IPS-NIHi7 (cell line): ENCODE measurements at regions not wholly inside any gene's neighbourhood (a gene's known extent, or its start where the extent isn't known, plus 50 kb on each side); places are given as distances from the start of the nearest gene placed in this dataset.
A peak's percentile ranks its signal among the peaks of the same experiment; 100 is the strongest.

Source experiments
- DNase-seq: peaks from one replicate; pipeline ENCODE4 v3.0.0; 2012; ENCODE audit warnings: mixed read lengths; ENCODE audit errors: extremely low spot score

GRCh38 chr20:54272901-54273488 lies 65.1 kb downstream of the PFDN4 start:
- no peak for DNase-seq

GRCh38 chr20:54275359-54276111 lies 67.6 kb downstream of the PFDN4 start:
- DNase-seq, result no peak

DNA sequence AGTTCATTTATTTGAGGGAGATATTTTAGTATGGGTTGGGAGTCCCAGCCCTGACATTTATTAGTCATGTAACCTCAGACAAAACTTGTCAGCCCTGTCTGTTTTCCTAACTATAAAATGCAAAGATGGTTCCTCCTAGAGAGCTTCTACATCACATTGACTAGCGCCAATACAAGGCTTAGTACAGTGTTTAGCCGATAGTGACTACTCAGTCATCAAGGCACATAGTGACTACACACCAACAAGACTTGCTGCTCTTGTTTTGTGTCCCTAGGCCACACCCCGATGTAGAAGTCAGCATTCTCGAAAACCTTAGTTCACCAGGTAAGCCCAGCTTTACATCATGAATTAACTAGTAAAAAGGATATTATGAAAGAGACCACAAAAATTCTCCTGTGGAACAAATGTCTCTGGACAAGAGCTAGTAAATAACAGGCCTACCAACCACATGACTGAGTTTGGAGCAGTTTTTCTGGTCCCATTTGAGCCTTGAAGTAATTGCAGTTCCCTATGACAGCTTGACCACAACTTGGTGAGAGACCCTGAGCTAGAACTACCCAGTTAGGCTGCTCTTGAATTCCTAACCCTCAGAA lies 68.8 kb downstream of the PFDN4 start:
- DNase-seq, result no peak

DNA sequence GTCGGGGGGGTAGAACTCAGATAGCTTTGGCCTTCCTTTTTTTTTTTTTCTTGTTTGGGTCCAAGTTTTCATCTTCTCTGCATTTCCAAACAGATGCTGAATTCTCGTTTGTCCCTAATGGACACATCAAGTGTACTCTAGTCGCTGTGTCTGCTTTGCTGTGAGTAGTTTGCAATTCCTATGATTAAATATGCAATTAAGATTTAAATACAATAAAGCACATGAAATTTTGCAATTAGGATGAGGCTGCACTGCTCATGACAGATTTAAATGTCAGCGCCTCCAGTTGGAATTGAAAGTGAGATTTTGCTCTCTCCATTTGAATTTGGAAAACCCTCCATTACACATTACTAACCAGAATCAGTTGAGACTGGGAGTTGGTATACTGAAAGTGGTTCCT lies 70.4 kb downstream of the PFDN4 start:
- no peak for DNase-seq

GRCh38 chr20:54282625-54283024 lies 74.7 kb downstream of the PFDN4 start:
- DNase-seq, result no peak

- DNase-seq, result no peak
Observed at GRCh38 chr20:54283253-54283652, 75.4 kb downstream of the PFDN4 start.

GRCh38 chr20:54284928-54285704 lies 77.2 kb downstream of the PFDN4 start:
- DNase-seq, result no peak

DNA sequence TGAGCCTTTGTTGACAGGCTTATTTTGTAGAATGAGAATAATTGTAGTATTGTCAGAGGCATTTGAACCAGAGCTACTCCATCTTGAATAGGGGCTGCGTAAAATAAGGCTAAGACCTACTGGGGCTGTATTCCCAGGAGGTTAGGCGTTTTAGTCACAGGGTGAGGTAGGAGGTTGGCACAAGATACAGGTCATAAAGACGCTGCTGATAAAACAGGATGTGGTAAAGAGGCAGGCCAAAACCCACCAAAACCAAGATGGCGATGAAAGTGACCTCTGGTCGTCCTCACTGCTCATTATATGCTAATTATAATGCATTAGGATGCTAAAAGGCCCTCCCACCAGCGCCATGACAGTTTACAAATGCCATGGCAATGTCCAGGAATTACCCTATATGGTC lies 82.7 kb downstream of the PFDN4 start:
- no peak for DNase-seq

DNA sequence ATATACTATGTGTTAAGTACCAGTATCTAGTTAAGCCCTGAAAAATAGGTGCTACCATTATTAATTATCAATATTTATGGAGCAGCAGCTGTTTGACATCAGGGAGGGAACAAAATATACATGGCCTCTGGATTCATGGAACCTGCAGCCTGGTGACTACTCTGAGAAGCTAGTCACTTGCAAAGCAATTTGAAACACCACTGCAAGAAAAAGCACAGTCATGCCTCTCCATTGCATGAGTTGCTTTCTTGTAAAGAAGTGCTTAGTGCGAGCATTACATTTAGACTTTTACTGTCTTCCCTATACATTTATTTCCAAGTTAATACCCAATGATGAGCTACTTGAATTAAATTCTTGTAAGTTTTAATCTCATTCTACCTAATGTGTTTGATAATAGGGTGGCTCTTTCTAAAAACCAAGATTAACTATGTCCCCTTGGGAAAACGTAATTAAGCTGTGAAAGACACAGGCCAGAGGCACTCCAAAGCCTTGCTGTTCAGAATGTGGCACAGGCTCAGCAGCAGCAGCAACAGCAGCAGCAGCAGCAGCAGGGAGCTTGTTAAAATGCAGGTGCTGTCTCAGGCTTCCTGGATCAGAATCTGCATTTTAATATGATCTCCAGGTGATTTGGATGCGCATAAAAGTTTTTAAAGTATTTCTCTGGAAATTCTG lies 83.6 kb downstream of the PFDN4 start:
- no peak for DNase-seq

DNA sequence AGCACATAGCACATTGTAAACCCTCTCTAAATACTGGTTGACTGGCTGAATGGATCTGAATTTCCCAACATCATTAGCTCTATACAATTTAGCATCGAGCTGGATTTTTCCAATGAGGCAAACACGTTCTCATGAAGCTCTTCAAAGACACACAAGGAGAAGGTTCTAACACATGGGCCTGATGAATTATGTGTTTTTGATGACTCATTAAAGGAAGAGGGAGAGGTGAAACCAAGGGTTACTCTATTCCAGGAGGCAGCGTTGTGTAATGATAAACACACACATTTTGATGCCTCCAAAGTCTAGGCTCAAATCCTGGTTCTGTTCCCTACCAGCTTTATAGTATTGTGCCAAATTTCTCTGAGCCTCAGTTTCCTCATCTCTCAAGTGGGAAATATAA lies 84.3 kb downstream of the PFDN4 start:
- no peak for DNase-seq

DNA sequence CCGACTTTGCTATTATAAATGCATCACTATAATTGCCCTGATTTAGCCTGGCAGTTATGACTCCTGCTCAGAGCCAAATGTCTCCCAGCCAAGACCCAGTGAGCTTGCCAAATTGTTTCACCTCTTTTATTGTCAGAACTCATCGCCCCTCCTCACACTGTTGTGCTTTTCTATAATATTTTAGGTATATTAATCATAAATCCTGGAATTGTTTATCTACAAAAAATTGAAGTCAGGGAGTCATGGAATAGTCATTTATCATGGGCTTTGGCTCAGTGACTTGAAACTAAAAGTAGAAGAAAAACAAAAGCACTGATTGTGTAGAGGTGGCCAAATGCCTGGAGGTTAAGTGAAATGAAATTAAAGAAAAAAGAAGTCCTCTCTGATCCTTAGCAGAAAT lies 85.6 kb downstream of the PFDN4 start:
- DNase-seq, result no peak

DNA sequence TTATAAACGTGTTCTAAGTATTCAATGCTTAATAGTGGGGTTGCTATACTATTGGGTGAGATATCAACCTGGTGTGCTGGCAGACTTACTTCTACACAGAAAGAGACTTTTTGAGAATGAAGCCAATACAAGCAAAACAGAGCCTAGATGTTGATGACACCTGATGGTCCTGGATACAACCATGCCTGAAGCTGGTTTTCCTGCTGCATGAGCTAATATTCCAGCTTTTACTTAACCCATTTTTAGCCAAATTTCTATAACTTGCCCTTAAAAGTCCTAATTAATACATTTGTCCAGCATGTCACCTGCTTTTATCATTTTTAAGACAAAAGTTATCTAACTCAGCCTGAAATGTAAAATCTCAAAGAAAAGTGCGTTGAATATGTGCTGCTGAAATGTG lies 86.2 kb downstream of the PFDN4 start:
- DNase-seq, result no peak

DNA sequence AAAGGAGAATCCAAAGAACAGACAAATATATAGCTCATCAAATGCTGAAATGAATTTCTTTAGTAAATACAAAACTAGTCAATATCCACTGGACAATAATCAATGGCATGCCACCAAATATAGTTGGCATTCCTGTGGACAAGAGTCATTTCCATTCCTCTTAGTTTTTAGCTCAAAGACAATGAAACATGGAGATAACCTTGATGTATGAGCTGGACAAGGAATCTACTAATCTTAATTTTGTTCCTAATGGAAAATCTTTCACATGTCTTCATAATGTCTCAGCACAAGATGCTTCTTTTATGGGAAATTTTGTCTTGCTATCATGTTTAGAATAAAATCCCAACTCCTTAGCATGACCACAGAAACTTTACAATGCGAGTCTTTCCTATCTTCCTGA lies 87.8 kb downstream of the PFDN4 start:
- no peak for DNase-seq

GRCh38 chr20:54305421-54305820 lies 97.5 kb downstream of the PFDN4 start:
- DNase-seq, result no peak

GRCh38 chr20:54306985-54307710 lies 99.3 kb downstream of the PFDN4 start:
- no peak for DNase-seq

DNA sequence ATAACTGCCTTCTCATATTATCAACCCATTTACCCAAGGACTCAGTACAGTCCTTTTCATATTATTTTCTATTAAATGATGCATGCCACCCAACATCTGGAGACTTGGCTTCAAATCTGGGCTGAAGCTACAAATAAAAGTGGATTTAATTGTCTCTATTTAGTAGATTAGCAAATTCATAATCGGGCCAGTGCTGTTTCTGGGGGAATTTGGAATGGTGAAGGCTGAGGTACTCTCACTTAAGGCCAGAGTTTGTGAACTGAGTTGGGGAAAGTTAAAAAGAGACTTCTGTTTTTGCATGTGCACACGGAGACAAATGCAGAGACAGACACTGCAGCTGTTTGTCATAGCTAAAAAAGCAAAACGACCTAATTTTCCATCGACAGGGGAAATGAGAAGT lies 100.9 kb downstream of the PFDN4 start:
- no peak for DNase-seq

DNA sequence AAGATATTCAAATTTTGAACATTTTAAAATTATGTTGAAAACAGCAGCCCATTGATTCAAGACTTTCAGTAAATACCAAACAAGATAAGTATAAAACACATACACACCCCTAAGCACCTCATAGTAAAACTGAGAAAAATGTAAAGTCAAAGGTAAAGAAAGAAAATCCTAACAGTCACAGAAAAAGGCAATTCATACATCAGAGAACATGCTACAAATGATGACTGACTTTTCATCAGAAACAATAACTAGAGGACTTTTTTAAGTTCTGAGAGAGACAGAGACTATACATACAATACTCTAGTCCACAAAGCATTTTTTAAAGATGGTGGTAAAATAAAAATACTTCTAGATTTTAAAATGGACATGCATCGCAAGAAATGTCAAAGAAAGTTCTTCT lies 111.0 kb downstream of the PFDN4 start:
- no peak for DNase-seq

DNA sequence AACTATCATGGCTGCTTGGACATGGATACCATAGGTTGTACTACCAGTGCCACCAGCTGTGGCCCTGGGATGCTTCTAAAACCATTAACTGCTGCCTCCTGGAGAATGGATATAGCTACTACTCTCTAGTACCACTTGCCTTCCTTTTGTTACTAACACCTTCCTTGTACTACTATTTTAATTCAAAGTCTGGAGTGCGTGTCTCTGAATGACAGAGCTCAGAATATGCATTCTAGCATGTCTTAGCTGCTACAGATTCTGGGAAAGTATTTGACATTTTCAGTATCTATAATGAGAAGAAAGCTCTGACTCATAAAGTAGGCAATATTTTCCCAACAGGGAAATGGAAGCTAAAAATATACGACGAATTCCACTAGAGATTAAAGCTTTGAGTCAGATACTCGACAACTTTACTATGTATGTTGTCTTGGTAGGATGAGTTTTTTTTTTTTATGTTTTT lies 112.3 kb downstream of the PFDN4 start:
- peak; percentile 24 for DNase-seq

- DNase-seq, result no peak
Observed at GRCh38 chr20:54321352-54322087, 113.6 kb downstream of the PFDN4 start.

GRCh38 chr20:54323227-54323734 lies 115.4 kb downstream of the PFDN4 start:
- no peak for DNase-seq
